HCT116 (cell line): ENCODE measurements at regions not wholly inside any gene's neighbourhood (a gene's known extent, or its start where the extent isn't known, plus 50 kb on each side); places are given as distances from the start of the nearest gene placed in this dataset.

ENCODE experiments used
- ATAC-seq: fragments of 200-7000 bp; cut with Tn5 transposase; 2 replicates; pipeline ENCODE4 v1.9.1; 2020; ENCODE audit warnings: mild to moderate bottlenecking, moderate library complexity
- BruUV-seq: library from RNA; stranded (reverse); fragments of 400-500 nt; replicated peaks from 2 replicates; lab custom pipeline; 2021; lab: Mats Ljungman, UMichigan
- CTCF ChIA-PET: fragments of 300-600 bp; sonication (Branson Sonifier 250); formaldehyde crosslinking; loops from one replicate; lab custom pipeline; 2021; ENCODE audit warnings: antibody characterized with exemption; lab: Charles Lee
- POLR2A ChIA-PET: fragments of 300-600, 350-600 bp; sonication (Branson Sonifier 250); formaldehyde crosslinking; loops from one replicate; lab custom pipeline; 2021; ENCODE audit warnings: antibody characterized with exemption; lab: Charles Lee
- RAD21 ChIA-PET, 2 experiments: fragments of 300-600 bp; sonication (Branson Sonifier 250); formaldehyde crosslinking; loops; one replicate each; lab custom pipeline; 2023; ENCODE audit warnings: low total read pairs in 2 of 2; ENCODE audit not compliant: uncharacterized antibody in 2 of 2, unreplicated experiment in 2 of 2, low non-redundant PET in 1 of 2; lab: Charles Lee
- DNase-seq: peaks from one replicate; pipeline ENCODE4 v3.0.0-alpha.2; 2010; ENCODE audit warnings: low read depth, low spot score
- H2AFZ ChIP-seq: fragments of 200-600 bp; shearing (Covaris generic), sonication (generic); 2 replicates; pipeline ENCODE4 v1.6.1; 2017; ENCODE audit warnings: low read depth, mixed run types, mixed read lengths, antibody characterized with exemption, low read length; ENCODE audit not compliant: poor library complexity, severe bottlenecking
- H3K27ac ChIP-seq: 2 replicates; pipeline ENCODE4 v1.5.1; 2012; ENCODE audit warnings: low read depth, low read length
- H3K27me3 ChIP-seq: fragments of 200-600 bp; sonication (generic); 2 replicates; pipeline ENCODE4 v1.6.1; 2016; ENCODE audit warnings: mixed run types, low read length, mixed read lengths; ENCODE audit not compliant: insufficient read depth
- H3K36me3 ChIP-seq, 2 experiments: fragments of 200-500 bp in 1 of 2; fragments of 200-600 bp in 1 of 2; sonication (Bioruptor generic) in 1 of 2; sonication (generic) in 1 of 2; 2 replicates each; pipeline versions ENCODE4 v1.5.1 to v1.6.1; 2014 to 2016; ENCODE audit warnings: low read length in 2 of 2, inconsistent platforms in 1 of 2, mixed read lengths in 1 of 2, mixed run types in 1 of 2; ENCODE audit not compliant: insufficient read depth in 2 of 2, control insufficient read depth in 1 of 2
- H3K4me1 ChIP-seq, 2 experiments: fragments of 200-600 bp in 1 of 2; sonication (generic) in 1 of 2; 2 replicates each; pipeline versions ENCODE4 v1.5.1 to v1.6.1; 2012 to 2017; ENCODE audit warnings: low read length in 2 of 2, inconsistent platforms in 1 of 2, mild to moderate bottlenecking in 1 of 2, mixed read lengths in 1 of 2, mixed run types in 1 of 2, moderate library complexity in 1 of 2; ENCODE audit not compliant: insufficient read depth in 2 of 2, control insufficient read depth in 1 of 2
- H3K4me2 ChIP-seq: fragments of 200-600 bp; sonication (generic); 2 replicates; pipeline ENCODE4 v1.6.1; 2017; ENCODE audit warnings: mixed run types, low read length, mixed read lengths
- H3K4me3 ChIP-seq, 2 experiments: fragments of 200-600 bp in 1 of 2; sonication (generic) in 1 of 2; replicated peaks in 1 of 2; 2 replicates each; pipeline ENCODE4 v1.5.1; 2011 to 2016; ENCODE audit warnings: low read length in 2 of 2, control low read depth in 1 of 2, low read depth in 1 of 2, mild to moderate bottlenecking in 1 of 2, mixed read lengths in 1 of 2, mixed run types in 1 of 2
- H3K79me2 ChIP-seq: fragments of 200-600 bp; sonication (generic); 2 replicates; pipeline ENCODE4 v1.6.1; 2017; ENCODE audit warnings: mild to moderate bottlenecking, mixed run types, low read length, moderate library complexity, mixed read lengths; ENCODE audit not compliant: insufficient read depth
- H3K9ac ChIP-seq: fragments of 200-600 bp; sonication (generic); 2 replicates; pipeline ENCODE4 v1.6.1; 2016; ENCODE audit warnings: low read length, mixed read lengths
- H3K9me2 ChIP-seq: fragments of 200-600 bp; sonication (generic), shearing (Covaris generic); 2 replicates; pipeline ENCODE4 v1.6.1; 2017; ENCODE audit warnings: mixed run types, mild to moderate bottlenecking, moderate library complexity; ENCODE audit not compliant: insufficient read depth
- H3K9me3 ChIP-seq, 2 experiments: fragments of 200-500 bp in 1 of 2; fragments of 200-600 bp in 1 of 2; sonication (Bioruptor generic) in 1 of 2; sonication (generic) in 1 of 2; 2 replicates each; pipeline ENCODE4 v1.6.1; 2014 to 2017; ENCODE audit warnings: low read length in 2 of 2, mixed read lengths in 2 of 2, inconsistent platforms in 1 of 2, low read depth in 1 of 2, mild to moderate bottlenecking in 1 of 2, mixed run types in 1 of 2, moderate library complexity in 1 of 2; ENCODE audit not compliant: control insufficient read depth in 1 of 2, insufficient read depth in 1 of 2
- H4K20me1 ChIP-seq: fragments of 200-600 bp; sonication (generic), shearing (Covaris generic); 2 replicates; pipeline ENCODE4 v1.6.1; 2017; ENCODE audit warnings: mixed run types, mild to moderate bottlenecking, moderate library complexity; ENCODE audit not compliant: insufficient read depth
- ATF3 ChIP-seq: IDR thresholded peaks from 2 replicates; pipeline ENCODE4 v1.6.1; 2012
- CBX3 ChIP-seq: IDR thresholded peaks from 2 replicates; pipeline ENCODE4 v1.6.1; 2012; ENCODE audit warnings: low read depth
- EZH2 ChIP-seq: fragments of 200-600 bp; sonication (generic); IDR thresholded peaks from 2 replicates; pipeline ENCODE4 v1.6.1; 2017; ENCODE audit warnings: antibody characterized with exemption, mixed run types
- FOSL1 ChIP-seq: IDR thresholded peaks from 2 replicates; pipeline ENCODE4 v1.6.1; 2012; ENCODE audit warnings: low read depth
- POLR2A ChIP-seq: IDR thresholded peaks from 2 replicates; pipeline ENCODE4 v1.7.0; 2011; ENCODE audit warnings: borderline replicate concordance; ENCODE audit not compliant: insufficient read depth, insufficient read length; ENCODE audit errors: extremely low read depth
- POLR2AphosphoS5 ChIP-seq: IDR thresholded peaks from 2 replicates; pipeline ENCODE4 v1.6.1; 2011; ENCODE audit warnings: mild to moderate bottlenecking, low read depth, low read length, moderate library complexity
- SIN3A ChIP-seq: IDR thresholded peaks from 2 replicates; pipeline ENCODE4 v1.6.1; 2012; ENCODE audit warnings: low read depth
- ZBTB33 ChIP-seq: IDR thresholded peaks from 2 replicates; pipeline ENCODE4 v1.6.1; 2011; ENCODE audit warnings: mild to moderate bottlenecking, low read length, moderate library complexity; ENCODE audit not compliant: insufficient replicate concordance; ENCODE audit errors: extremely low read depth
- intact Hi-C: fragments of 100-400 bp; cut with micrococcal nuclease; formaldehyde crosslinking; loops from 2 replicates; pipeline ENCODE4 v1.10.0; 2022
- TF ChIP-seq, protein P1 (sequence below): IDR thresholded peaks from 2 replicates; pipeline ENCODE4 v1.6.1; 2012

GRCh38 chrX:82556588-82556987 is 951.5 kb upstream of the POU3F4 start:
- H3K9ac ChIP-seq, result no peak overlapping the region
- no peak for TF ChIP-seq POLR2AphosphoS5
- no peak for TF ChIP-seq POLR2A
- TF ChIP-seq EZH2, result no peak
- TF ChIP-seq ZBTB33, result no peak
- TF ChIP-seq FOSL1, result no peak
- TF ChIP-seq, protein P1, sequence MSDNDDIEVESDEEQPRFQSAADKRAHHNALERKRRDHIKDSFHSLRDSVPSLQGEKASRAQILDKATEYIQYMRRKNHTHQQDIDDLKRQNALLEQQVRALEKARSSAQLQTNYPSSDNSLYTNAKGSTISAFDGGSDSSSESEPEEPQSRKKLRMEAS, result no peak
- TF ChIP-seq ATF3, result no peak
- no peak for TF ChIP-seq SIN3A
- no peaks in the 10 kb centered on the region for H3K79me2 ChIP-seq
- ATAC-seq, result no peak
- no peak overlapping the region for H3K27ac ChIP-seq
- H3K9me3 ChIP-seq, result no peaks in the 10 kb centered on the region
- no peaks in the 10 kb centered on the region for H3K27me3 ChIP-seq
- H3K36me3 ChIP-seq, result no peaks in the 10 kb centered on the region
- no peak overlapping the region for H3K4me3 ChIP-seq
- no peak for DNase-seq
- H4K20me1 ChIP-seq, result no peaks in the 10 kb centered on the region
- RAD21 ChIA-PET, result no interaction called here
- H3K4me1 ChIP-seq, result no peaks in the 10 kb centered on the region
- CTCF ChIA-PET, result no interaction called here
- H2AFZ ChIP-seq, result no peak overlapping the region
- BruUV-seq, result no TSS peak
- no peak overlapping the region for H3K4me2 ChIP-seq
- POLR2A ChIA-PET, result no interaction called here
- intact Hi-C loops, result no loop called here
- no peaks in the 10 kb centered on the region for H3K9me2 ChIP-seq

DNA sequence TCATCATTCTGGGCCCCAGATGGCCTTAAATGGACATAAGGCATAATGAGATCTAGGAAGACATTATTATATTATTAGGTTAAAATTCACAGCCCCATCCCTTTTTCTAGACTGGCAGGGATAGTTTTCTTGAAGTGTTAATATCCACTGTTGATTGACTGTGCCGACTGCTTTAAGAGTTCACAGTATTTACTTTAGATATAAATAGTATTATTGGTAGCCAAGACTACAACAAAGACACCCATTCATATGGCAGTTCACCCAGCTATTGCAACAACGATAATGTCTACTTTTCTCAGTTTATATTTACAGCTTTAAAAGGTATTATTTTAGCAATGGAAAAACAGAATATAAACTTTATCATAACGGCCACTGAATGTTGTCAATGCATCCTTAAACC is 922.2 kb upstream of the POU3F4 start:
- RAD21 ChIA-PET, result no interaction called here

More for the DNA sequence above, 922.2 kb upstream of the POU3F4 start:
- H3K4me1 ChIP-seq, result peaks cover 0 to 19% of the 10 kb centered on the region in 2 experiments; a peak in 2 of 4 replicates
- no peak overlapping the region for H3K4me2 ChIP-seq
- intact Hi-C loops, result no loop called here
- no peaks in the 10 kb centered on the region for H4K20me1 ChIP-seq
- ChIA-PET POLR2A (no interaction called here), CTCF (no interaction called here)
- DNase-seq (no peak), ATAC-seq (no peak)
- H3K4me3 ChIP-seq, result no peak overlapping the region
- H3K36me3 ChIP-seq, result no peaks in the 10 kb centered on the region
- H3K27me3 ChIP-seq, result no peaks in the 10 kb centered on the region
- H3K79me2 ChIP-seq, result no peaks in the 10 kb centered on the region
- no TSS peak for BruUV-seq
- H3K9me2 ChIP-seq, result no peaks in the 10 kb centered on the region
- no peak for TF ChIP-seq CBX3
- TF ChIP-seq SIN3A, result no peak
- H3K9me3 ChIP-seq, result no peaks in the 10 kb centered on the region
- no peak overlapping the region for H3K9ac ChIP-seq
- no peak overlapping the region for H2AFZ ChIP-seq
- H3K27ac ChIP-seq, result no peak overlapping the region
